ENCODE measurements at regions not wholly inside any gene's neighbourhood (a gene's known extent, or its start where the extent isn't known, plus 50 kb on each side); places are given as distances from the start of the nearest gene placed in this dataset.

GRCh38 chr10:94274142-94274787 lies 88.5 kb downstream of the NOC3L start (continued):
- no peak for TF ChIP-seq PBX3 (IDR thresholded peaks at IDR 0.05)

GRCh38 chr10:94276140-94276539 lies 86.6 kb downstream of the NOC3L start:
- Histone ChIP-seq H3K9me3 (no peaks in the 10 kb centered on the region), H3K4me1 (0 out of 3 replicates have a peak, but pooled peaks cover 3% of the 10 kb centered on the region), H3K4me3 (no peak overlapping the region), H3K27ac (no peak overlapping the region), H3K4me2 (no peak overlapping the region)
- POLR2A ChIA-PET: no interaction called here
- no peak for DNase-seq (ENCODE audit: low read depth in 1 of 2, low spot score in 1 of 2)
- CTCF ChIA-PET: interaction anchor here (0.6 kb wide), 2 partner anchors 111 to 143 kb away, joined by 3 to 4 read pairs; no protein-coding TSS in a partner anchor
- no peak for FAIRE-seq
- no peak for ATAC-seq
- TF ChIP-seq NPAS2 (CRISPR knock-in tag; IDR thresholded peaks at IDR 0.05; ENCODE audit: borderline replicate concordance): no peak
- TF ChIP-seq CTCF (IDR thresholded peaks at IDR 0.05): no peak
- TF ChIP-seq MYC (IDR thresholded peaks at IDR 0.05; ENCODE audit: borderline replicate concordance, low read length): no peak
- 53% methylated on average over 3 of the region's 3 CpGs for WGBS (ENCODE audit: missing lambda C conversion rate)

GRCh38 chr10:94277450-94277849 lies 85.3 kb downstream of the NOC3L start:
- ChIA-PET CTCF (interaction anchor here (1.0 to 1.3 kb wide), 3 partner anchors 16 to 361 kb away, joined by 3 to 5 read pairs (median 3); no protein-coding TSS in a partner anchor), POLR2A (no interaction called here)
- ATAC-seq: no peak
- no peak for DNase-seq (ENCODE audit: low read depth in 1 of 2, low spot score in 1 of 2)
- FAIRE-seq: no peak
- Histone ChIP-seq H3K4me1 (0 out of 3 replicates have a peak, but pooled peaks cover 3% of the 10 kb centered on the region), H3K27ac (no peak overlapping the region), H3K4me3 (no peak overlapping the region), H3K4me2 (no peak overlapping the region), H3K9me3 (no peaks in the 10 kb centered on the region)
- no peak for TF ChIP-seq BCL3 (IDR thresholded peaks at IDR 0.05)
- no peak for TF ChIP-seq MAFK (IDR thresholded peaks at IDR 0.05; ENCODE audit: partially characterized antibody)
- no peak for TF ChIP-seq ZSCAN20 (CRISPR knock-in tag; IDR thresholded peaks at IDR 0.05)
- TF ChIP-seq GATA3 (IDR thresholded peaks at IDR 0.05; ENCODE audit: borderline replicate concordance): no peak
- TF ChIP-seq HEYL (CRISPR knock-in tag; IDR thresholded peaks at IDR 0.05): no peak
- TF ChIP-seq ELK1 (IDR thresholded peaks at IDR 0.05; ENCODE audit: low read depth, low read length): no peak
- TF ChIP-seq USF2 (IDR thresholded peaks at IDR 0.05): no peak
- no peak for TF ChIP-seq RCOR1 (IDR thresholded peaks at IDR 0.05; ENCODE audit: low read depth, low read length)
- WGBS (ENCODE audit: missing lambda C conversion rate): 83% methylated on average over 6 of the region's 6 CpGs

All from A549 (cell line).